ENCODE measurements at regions not wholly inside any gene's neighbourhood (a gene's known extent, or its start where the extent isn't known, plus 50 kb on each side); places are given as distances from the start of the nearest gene placed in this dataset.

- POLR2A ChIA-PET (ENCODE audit: low non-redundant PET) = no interaction called here
Observed at GRCh38 chr5:107803728-107804127, 133.0 kb upstream of the EFNA5 start.

GRCh38 chr5:107801061-107801460, 130.3 kb upstream of the EFNA5 start:
- TF ChIP-seq CTCF (conservative IDR thresholded peaks at IDR 0.05; ENCODE audit: low read depth) = no peak
- no peak for DNase-seq (ENCODE audit: low spot score)
- H3K27ac ChIP-seq = no peak overlapping the region
- CTCF ChIA-PET = no interaction called here
- POLR2A ChIA-PET (ENCODE audit: low non-redundant PET) = no interaction called here

More at GRCh38 chr5:107803728-107804127, 133.0 kb upstream of the EFNA5 start:
- no peak for DNase-seq (ENCODE audit: low spot score)
- CTCF ChIA-PET = no interaction called here
- no peak overlapping the region for H3K27ac ChIP-seq
- no peak for TF ChIP-seq CTCF (conservative IDR thresholded peaks at IDR 0.05; ENCODE audit: low read depth)

GRCh38 chr5:107799306-107799705, 128.6 kb upstream of the EFNA5 start:
- TF ChIP-seq CTCF (conservative IDR thresholded peaks at IDR 0.05; ENCODE audit: low read depth) = no peak
- POLR2A ChIA-PET (ENCODE audit: low non-redundant PET) = no interaction called here
- no peak overlapping the region for H3K27ac ChIP-seq
- DNase-seq (ENCODE audit: low spot score) = no peak
- CTCF ChIA-PET = no interaction called here

DNA sequence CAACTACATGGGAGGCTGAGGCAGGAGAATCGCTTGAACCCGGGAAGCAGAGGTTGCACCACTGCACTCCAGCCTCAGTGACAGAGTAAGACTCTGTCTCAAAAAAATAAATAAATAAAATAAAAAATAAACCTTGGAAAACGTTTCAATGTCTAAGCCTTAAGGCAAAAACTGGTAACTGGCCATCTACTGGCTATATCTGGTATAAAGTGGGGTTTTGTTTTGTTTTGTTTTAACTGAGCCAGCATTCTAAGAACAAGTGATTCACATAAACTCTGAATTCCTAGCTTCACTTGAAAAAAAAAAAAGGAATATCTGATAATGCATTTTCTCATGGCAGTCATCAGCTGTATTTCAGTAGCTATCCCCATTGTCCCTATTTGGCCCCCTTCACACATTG, 126.1 kb upstream of the EFNA5 start:
- POLR2A ChIA-PET (ENCODE audit: low non-redundant PET) = no interaction called here
- CTCF ChIA-PET = interaction anchor here (0.6 kb wide), 1 partner anchor 66 kb away, joined by 4 read pairs; no protein-coding TSS in a partner anchor

GRCh38 chr5:107794741-107795140, 124.0 kb upstream of the EFNA5 start:
- TF ChIP-seq CTCF (conservative IDR thresholded peaks at IDR 0.05; ENCODE audit: low read depth) = no peak
- POLR2A ChIA-PET (ENCODE audit: low non-redundant PET) = no interaction called here
- no peak overlapping the region for H3K27ac ChIP-seq
- CTCF ChIA-PET = interaction anchor here (0.6 kb wide), 1 partner anchor 1558 kb away, joined by 5 read pairs; no protein-coding TSS in a partner anchor
- DNase-seq (ENCODE audit: low spot score) = no peak

More for the DNA sequence above, 126.1 kb upstream of the EFNA5 start:
- DNase-seq (ENCODE audit: low spot score) = no peak
- no peak for TF ChIP-seq CTCF (conservative IDR thresholded peaks at IDR 0.05; ENCODE audit: low read depth)
- no peak overlapping the region for H3K27ac ChIP-seq

DNA sequence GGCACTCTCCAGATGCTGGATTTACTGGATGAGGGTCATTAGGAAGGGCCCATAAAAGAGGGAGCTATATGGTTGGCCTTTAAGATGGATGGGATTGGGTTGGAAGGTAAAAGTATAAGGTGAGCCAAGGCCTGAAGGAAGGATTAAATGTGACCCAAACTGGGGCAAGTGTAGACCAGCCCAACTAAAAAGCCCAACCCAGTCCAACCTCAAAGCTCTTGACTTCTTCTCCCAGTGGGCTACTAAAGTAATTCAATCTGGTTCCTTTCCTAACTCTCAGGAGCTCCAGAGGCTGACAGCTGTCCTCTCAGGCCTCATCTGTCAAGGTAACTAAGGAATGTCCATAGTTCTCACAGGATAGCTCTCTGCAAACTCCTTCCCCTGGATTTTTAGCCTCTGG, 122.2 kb upstream of the EFNA5 start:
- DNase-seq (ENCODE audit: low spot score) = no peak
- ChIA-PET POLR2A (ENCODE audit: low non-redundant PET) (no interaction called here), CTCF (no interaction called here)
- no peak overlapping the region for H3K27ac ChIP-seq
- TF ChIP-seq CTCF (conservative IDR thresholded peaks at IDR 0.05; ENCODE audit: low read depth) = no peak

DNA sequence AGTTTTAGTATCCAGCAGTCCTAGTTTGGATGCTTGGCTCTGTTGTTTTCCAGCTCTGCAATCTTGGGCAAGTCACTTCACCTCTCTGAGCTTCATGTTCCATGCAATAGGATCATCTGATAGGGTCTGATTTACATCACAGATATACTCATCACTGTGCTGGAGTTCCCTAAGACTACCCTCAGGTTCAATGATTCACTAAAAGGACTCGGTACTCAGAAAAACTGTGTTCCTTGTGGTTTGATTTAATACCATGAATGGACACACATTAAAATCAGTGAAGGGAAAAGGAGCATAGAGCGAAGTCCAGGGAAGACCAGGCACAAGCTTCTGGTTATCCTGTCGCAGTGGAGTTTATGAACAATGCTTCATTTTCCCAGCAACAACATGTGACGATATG, 119.9 kb upstream of the EFNA5 start:
- no peak for DNase-seq (ENCODE audit: low spot score)
- POLR2A ChIA-PET (ENCODE audit: low non-redundant PET) = no interaction called here
- TF ChIP-seq CTCF (conservative IDR thresholded peaks at IDR 0.05; ENCODE audit: low read depth) = no peak
- no peak overlapping the region for H3K27ac ChIP-seq
- CTCF ChIA-PET = interaction anchor here (0.6 kb wide), 2 partner anchors 167 to 519 kb away, joined by 3 to 5 read pairs; no protein-coding TSS in a partner anchor

Data from RWPE1 (cell line).